DOHH2 (cell line): ENCODE measurements at regions not wholly inside any gene's neighbourhood (a gene's known extent, or its start where the extent isn't known, plus 50 kb on each side); places are given as distances from the start of the nearest gene placed in this dataset.
"Not testable (repeated sequence)": the region's sequence is repeated elsewhere in the genome, so short reads cannot be mapped to it uniquely, and the experiment has no call there.

ENCODE experiments used
- CTCF ChIP-seq: fragments of 200-600 bp; sonication (generic); IDR thresholded peaks from one replicate; pipeline ENCODE4 v1.5.1; 2014; ENCODE audit warnings: antibody characterized with exemption, mild to moderate bottlenecking, low read depth, low read length; ENCODE audit not compliant: poor library complexity, severe bottlenecking
- EZH2phosphoT487 ChIP-seq: fragments of 200-600 bp; sonication (generic); IDR thresholded peaks from 2 replicates; pipeline ENCODE4 v1.6.1; 2017; ENCODE audit warnings: borderline replicate concordance, mild to moderate bottlenecking, antibody characterized with exemption, low read length, moderate library complexity, mixed read lengths

- not testable (repeated sequence) for TF ChIP-seq CTCF, EZH2phosphoT487
These were observed 186.4 kb downstream of the ADRA2C start for GRCh38 chr4:3952443-3953139.
